ENCODE measurements at regions not wholly inside any gene's neighbourhood (a gene's known extent, or its start where the extent isn't known, plus 50 kb on each side); places are given as distances from the start of the nearest gene placed in this dataset.

DNA sequence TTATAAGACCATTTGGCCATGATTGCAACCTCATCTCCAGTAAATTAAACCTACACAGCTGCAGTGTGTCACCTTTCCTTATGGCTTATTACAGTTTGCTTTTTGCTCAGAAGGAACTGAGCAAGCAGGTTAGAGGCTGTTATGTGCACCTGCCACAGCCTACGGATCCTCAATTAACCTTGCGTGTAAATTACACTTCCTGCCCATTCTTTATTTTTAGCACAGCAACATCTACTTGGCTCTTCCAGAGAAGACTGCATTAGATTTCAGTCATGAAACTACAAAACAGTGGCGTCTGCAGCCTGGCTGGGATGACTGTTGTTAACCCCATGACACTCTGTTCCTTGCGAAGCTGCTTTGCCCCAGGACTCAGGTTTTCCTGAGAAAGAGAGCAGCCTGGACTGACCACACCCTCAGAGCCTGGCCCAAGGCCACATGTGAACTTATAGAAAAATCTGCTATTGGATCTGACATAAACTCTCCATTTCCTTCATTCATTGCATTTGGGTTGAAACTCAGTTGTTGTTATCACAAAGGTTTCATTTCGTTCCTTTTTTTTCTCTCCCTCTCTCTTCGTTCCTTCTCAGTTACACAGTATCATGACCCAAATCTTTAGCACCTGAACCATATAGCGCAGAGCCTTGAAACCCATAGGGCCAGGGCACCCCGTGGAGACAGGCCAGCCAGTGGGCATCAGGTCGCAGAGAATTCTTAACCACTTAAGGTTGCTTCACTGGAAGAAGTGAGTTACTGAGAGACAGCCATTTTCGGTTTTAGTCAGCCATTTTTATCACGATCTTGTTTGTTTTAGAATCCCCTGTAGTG is 138.6 kb downstream of the PALM2AKAP2 start (continued):
- TF ChIP-seq SUPT20H (IDR thresholded peaks at IDR 0.05; ENCODE audit: borderline replicate concordance, control insufficient read depth, low read depth, low read length) (no peak), CHD2 (IDR thresholded peaks at IDR 0.05; ENCODE audit: borderline replicate concordance, low read depth, low read length) (no peak), ASH2L (IDR thresholded peaks at IDR 0.05; ENCODE audit: borderline replicate concordance, low read depth) (peak; percentile 34; the same call in 1 of the 2 replicates), SIX5 (IDR thresholded peaks at IDR 0.05; ENCODE audit: low read depth, low read length, severe bottlenecking) (no peak), NR2C1 (IDR thresholded peaks at IDR 0.05) (no peak), ZNF207 (IDR thresholded peaks at IDR 0.05; ENCODE audit: borderline replicate concordance) (no peak), ZNF384 (IDR thresholded peaks at IDR 0.05; ENCODE audit: borderline replicate concordance, low read depth, low read length) (no peak)
- TF ChIP-seq, protein P1, sequence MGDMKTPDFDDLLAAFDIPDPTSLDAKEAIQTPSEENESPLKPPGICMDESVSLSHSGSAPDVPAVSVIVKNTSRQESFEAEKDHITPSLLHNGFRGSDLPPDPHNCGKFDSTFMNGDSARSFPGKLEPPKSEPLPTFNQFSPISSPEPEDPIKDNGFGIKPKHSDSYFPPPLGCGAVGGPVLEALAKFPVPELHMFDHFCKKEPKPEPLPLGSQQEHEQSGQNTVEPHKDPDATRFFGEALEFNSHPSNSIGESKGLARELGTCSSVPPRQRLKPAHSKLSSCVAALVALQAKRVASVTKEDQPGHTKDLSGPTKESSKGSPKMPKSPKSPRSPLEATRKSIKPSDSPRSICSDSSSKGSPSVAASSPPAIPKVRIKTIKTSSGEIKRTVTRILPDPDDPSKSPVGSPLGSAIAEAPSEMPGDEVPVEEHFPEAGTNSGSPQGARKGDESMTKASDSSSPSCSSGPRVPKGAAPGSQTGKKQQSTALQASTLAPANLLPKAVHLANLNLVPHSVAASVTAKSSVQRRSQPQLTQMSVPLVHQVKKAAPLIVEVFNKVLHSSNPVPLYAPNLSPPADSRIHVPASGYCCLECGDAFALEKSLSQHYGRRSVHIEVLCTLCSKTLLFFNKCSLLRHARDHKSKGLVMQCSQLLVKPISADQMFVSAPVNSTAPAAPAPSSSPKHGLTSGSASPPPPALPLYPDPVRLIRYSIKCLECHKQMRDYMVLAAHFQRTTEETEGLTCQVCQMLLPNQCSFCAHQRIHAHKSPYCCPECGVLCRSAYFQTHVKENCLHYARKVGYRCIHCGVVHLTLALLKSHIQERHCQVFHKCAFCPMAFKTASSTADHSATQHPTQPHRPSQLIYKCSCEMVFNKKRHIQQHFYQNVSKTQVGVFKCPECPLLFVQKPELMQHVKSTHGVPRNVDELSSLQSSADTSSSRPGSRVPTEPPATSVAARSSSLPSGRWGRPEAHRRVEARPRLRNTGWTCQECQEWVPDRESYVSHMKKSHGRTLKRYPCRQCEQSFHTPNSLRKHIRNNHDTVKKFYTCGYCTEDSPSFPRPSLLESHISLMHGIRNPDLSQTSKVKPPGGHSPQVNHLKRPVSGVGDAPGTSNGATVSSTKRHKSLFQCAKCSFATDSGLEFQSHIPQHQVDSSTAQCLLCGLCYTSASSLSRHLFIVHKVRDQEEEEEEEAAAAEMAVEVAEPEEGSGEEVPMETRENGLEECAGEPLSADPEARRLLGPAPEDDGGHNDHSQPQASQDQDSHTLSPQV (IDR thresholded peaks at IDR 0.05): 0 out of 2 replicates have a peak, but pooled peaks have one; percentile 40
- TF ChIP-seq, protein P2, sequence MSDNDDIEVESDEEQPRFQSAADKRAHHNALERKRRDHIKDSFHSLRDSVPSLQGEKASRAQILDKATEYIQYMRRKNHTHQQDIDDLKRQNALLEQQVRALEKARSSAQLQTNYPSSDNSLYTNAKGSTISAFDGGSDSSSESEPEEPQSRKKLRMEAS (IDR thresholded peaks at IDR 0.05; ENCODE audit: low read depth, low read length): peak; percentile 37; the same call in 1 of the 2 replicates
- TF ChIP-seq, protein P3, sequence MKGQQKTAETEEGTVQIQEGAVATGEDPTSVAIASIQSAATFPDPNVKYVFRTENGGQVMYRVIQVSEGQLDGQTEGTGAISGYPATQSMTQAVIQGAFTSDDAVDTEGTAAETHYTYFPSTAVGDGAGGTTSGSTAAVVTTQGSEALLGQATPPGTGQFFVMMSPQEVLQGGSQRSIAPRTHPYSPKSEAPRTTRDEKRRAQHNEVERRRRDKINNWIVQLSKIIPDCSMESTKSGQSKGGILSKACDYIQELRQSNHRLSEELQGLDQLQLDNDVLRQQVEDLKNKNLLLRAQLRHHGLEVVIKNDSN (IDR thresholded peaks at IDR 0.05; ENCODE audit: borderline replicate concordance, extremely low read length, insufficient read depth, low read depth, low read length): no peak
- TF ChIP-seq, protein P4, sequence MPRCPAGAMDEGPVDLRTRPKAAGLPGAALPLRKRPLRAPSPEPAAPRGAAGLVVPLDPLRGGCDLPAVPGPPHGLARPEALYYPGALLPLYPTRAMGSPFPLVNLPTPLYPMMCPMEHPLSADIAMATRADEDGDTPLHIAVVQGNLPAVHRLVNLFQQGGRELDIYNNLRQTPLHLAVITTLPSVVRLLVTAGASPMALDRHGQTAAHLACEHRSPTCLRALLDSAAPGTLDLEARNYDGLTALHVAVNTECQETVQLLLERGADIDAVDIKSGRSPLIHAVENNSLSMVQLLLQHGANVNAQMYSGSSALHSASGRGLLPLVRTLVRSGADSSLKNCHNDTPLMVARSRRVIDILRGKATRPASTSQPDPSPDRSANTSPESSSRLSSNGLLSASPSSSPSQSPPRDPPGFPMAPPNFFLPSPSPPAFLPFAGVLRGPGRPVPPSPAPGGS (IDR thresholded peaks at IDR 0.05; ENCODE audit: borderline replicate concordance, insufficient read depth, low read depth, low read length, poor library complexity, severe bottlenecking): peak; percentile 56
- TF ChIP-seq, protein P5, sequence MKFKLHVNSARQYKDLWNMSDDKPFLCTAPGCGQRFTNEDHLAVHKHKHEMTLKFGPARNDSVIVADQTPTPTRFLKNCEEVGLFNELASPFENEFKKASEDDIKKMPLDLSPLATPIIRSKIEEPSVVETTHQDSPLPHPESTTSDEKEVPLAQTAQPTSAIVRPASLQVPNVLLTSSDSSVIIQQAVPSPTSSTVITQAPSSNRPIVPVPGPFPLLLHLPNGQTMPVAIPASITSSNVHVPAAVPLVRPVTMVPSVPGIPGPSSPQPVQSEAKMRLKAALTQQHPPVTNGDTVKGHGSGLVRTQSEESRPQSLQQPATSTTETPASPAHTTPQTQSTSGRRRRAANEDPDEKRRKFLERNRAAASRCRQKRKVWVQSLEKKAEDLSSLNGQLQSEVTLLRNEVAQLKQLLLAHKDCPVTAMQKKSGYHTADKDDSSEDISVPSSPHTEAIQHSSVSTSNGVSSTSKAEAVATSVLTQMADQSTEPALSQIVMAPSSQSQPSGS (IDR thresholded peaks at IDR 0.05; ENCODE audit: low read length): peak; percentile 91
- TF ChIP-seq, protein P6, sequence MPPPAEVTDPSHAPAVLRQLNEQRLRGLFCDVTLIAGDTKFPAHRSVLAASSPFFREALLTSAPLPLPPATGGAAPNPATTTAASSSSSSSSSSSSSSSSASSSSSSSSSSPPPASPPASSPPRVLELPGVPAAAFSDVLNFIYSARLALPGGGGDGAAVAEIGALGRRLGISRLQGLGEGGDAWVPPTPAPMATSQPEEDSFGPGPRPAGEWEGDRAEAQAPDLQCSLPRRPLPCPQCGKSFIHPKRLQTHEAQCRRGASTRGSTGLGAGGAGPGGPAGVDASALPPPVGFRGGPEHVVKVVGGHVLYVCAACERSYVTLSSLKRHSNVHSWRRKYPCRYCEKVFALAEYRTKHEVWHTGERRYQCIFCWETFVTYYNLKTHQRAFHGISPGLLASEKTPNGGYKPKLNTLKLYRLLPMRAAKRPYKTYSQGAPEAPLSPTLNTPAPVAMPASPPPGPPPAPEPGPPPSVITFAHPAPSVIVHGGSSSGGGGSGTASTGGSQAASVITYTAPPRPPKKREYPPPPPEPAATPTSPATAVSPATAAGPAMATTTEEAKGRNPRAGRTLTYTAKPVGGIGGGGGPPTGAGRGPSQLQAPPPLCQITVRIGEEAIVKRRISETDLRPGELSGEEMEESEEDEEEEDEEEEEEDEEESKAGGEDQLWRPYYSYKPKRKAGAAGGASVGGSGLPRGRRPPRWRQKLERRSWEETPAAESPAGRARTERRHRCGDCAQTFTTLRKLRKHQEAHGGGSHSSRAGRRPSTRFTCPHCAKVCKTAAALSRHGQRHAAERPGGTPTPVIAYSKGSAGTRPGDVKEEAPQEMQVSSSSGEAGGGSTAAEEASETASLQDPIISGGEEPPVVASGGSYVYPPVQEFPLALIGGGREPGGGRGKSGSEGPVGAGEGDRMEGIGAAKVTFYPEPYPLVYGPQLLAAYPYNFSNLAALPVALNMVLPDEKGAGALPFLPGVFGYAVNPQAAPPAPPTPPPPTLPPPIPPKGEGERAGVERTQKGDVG (CRISPR knock-in tag; IDR thresholded peaks at IDR 0.05): peak; percentile 50; the same call in 1 of the 2 replicates
